ENCODE measurements at regions not wholly inside any gene's neighbourhood (a gene's known extent, or its start where the extent isn't known, plus 50 kb on each side); places are given as distances from the start of the nearest gene placed in this dataset.
A peak's percentile ranks its signal among the peaks of the same experiment; 100 is the strongest.

- DNase-seq (ENCODE audit: low spot score), result no peak
Observed at GRCh38 chr13:85091631-85092234, 707.5 kb downstream of the SLITRK6 start.

GRCh38 chr13:85089186-85089585, 710.0 kb downstream of the SLITRK6 start:
- no peak for DNase-seq (ENCODE audit: low spot score)

- no peak for DNase-seq (ENCODE audit: low spot score)
Observed at GRCh38 chr13:85080691-85081090, 718.5 kb downstream of the SLITRK6 start.

GRCh38 chr13:85076343-85076742, 722.9 kb downstream of the SLITRK6 start:
- DNase-seq (ENCODE audit: low spot score), result no peak

GRCh38 chr13:85074543-85075313, 724.5 kb downstream of the SLITRK6 start:
- DNase-seq (ENCODE audit: low spot score), result no peak

- no peak for DNase-seq (ENCODE audit: low spot score)
Observed at GRCh38 chr13:85068231-85068630, 731.0 kb downstream of the SLITRK6 start.

- DNase-seq (ENCODE audit: low spot score), result no peak
Observed at GRCh38 chr13:85040215-85040614, 759.0 kb downstream of the SLITRK6 start.

GRCh38 chr13:85031771-85032170, 767.4 kb downstream of the SLITRK6 start:
- no peak for DNase-seq (ENCODE audit: low spot score)

GRCh38 chr13:85028035-85028434, 771.2 kb downstream of the SLITRK6 start:
- no peak for DNase-seq (ENCODE audit: low spot score)

- peak; percentile 62 for DNase-seq (ENCODE audit: low spot score)
Observed at GRCh38 chr13:85019121-85019520, 780.1 kb downstream of the SLITRK6 start.

GRCh38 chr13:85013006-85013405, 786.2 kb downstream of the SLITRK6 start:
- DNase-seq (ENCODE audit: low spot score), result no peak

GRCh38 chr13:85009447-85009846, 789.8 kb downstream of the SLITRK6 start:
- DNase-seq (ENCODE audit: low spot score), result no peak

GRCh38 chr13:84999252-84999651, 800.0 kb downstream of the SLITRK6 start:
- DNase-seq (ENCODE audit: low spot score), result no peak

GRCh38 chr13:84998681-84999080, 800.5 kb downstream of the SLITRK6 start:
- no peak for DNase-seq (ENCODE audit: low spot score)

GRCh38 chr13:84997858-84998257, 801.4 kb downstream of the SLITRK6 start:
- peak; percentile 51 for DNase-seq (ENCODE audit: low spot score)

- DNase-seq (ENCODE audit: low spot score), result no peak
Observed at GRCh38 chr13:84994582-84994981, 804.6 kb downstream of the SLITRK6 start.

GRCh38 chr13:84985860-84986259, 813.4 kb downstream of the SLITRK6 start:
- no peak for DNase-seq (ENCODE audit: low spot score)

GRCh38 chr13:84983321-84983720, 815.9 kb downstream of the SLITRK6 start:
- no peak for DNase-seq (ENCODE audit: low spot score)

GRCh38 chr13:84980571-84980970, 818.6 kb downstream of the SLITRK6 start:
- DNase-seq (ENCODE audit: low spot score), result no peak

GRCh38 chr13:84978851-84979250, 820.4 kb downstream of the SLITRK6 start:
- no peak for DNase-seq (ENCODE audit: low spot score)

- DNase-seq (ENCODE audit: low spot score), result no peak
Observed at GRCh38 chr13:84973661-84974060, 825.6 kb downstream of the SLITRK6 start.

- DNase-seq (ENCODE audit: low spot score), result no peak
Observed at GRCh38 chr13:84972907-84973306, 826.3 kb downstream of the SLITRK6 start.

GRCh38 chr13:84962849-84963248, 836.4 kb downstream of the SLITRK6 start:
- DNase-seq (ENCODE audit: low spot score), result no peak
